ENCODE measurements at regions not wholly inside any gene's neighbourhood (a gene's known extent, or its start where the extent isn't known, plus 50 kb on each side); places are given as distances from the start of the nearest gene placed in this dataset.

DNA sequence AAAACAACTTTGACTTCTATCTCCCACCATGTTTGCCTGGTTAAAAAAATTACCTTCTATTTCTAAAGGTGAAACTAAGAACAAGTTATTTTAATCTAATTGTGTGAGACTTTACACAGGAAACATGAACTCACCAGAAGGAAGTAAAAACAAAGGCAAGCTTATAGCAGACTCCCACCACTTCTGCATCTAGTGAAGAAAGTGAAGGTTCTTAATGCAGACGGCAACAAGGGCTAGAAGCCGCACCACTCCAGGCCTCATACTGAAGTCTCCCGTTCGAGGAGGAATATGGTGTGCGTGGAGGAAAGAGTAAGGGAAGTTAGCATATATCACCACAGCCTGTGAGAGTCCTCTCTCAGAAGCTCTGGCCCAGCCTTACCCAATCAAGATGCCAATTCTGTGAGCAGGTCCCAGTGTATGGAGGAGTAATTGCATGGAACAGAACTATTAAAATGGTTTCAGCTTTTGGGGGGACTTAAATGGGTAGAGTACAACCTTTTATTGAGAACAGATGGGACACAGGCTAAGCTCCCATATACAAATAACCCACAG, 958.7 kb downstream of the BCL11A start:
- intact Hi-C loops (cut with micrococcal nuclease), result no loop called here

DNA sequence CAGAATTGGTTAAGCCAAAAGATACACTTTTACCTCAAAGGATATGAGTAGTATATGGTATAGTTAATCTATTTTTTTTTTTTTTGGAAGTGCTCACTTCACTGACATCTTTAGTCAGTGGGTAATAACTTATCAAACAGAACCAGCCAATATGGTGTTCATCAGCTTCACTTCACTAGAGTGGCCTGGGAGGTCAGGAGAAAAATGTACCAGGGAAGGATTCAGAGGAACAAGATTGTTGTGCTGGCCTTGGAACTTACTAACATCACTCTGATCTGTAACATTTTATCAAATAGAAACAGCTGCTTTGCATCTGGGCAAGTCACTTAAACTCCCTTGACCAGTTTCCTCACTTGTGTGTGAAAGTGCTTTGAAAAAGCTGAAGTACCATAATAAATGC, 962.7 kb downstream of the BCL11A start:
- intact Hi-C loops (cut with micrococcal nuclease), result no loop called here

DNA sequence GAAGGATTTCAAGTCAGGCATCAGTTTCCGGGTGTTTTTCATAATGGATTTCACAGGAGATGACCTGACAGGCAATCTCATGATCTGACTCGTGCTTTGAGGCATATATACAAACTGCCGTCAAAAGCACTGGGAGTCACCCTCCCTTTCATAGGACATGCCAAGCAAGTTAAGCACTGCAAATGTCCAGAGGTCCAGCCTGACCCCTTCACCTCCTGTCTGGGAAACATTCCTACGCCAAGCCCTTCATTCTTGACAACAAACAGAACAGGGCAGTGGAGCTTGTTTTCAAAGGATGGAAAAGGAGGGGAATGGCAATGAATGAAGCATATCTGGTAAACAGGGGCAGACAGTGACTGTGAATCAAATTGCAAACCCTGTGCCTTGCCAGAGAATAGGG, 963.6 kb downstream of the BCL11A start:
- intact Hi-C loops (cut with micrococcal nuclease), result no loop called here

DNA sequence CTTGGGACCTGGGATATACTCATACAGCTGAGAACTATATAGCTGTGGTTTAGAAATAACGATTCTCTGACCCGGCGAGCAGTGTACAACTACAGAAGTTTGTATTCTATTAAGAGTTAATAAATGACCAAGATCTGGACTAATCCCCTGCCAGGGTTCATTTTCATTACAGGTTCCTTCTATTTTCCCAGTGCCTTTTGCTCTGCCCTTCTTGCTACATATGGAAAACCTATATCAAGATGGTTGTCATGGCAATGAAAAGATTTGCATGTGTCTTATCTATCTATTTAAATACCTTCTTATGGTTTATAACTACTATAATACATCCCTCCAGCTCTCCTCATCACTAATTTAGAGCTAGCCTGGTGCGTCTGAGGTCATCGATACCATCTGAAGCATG, 965.2 kb downstream of the BCL11A start:
- intact Hi-C loops (cut with micrococcal nuclease), result no loop called here

DNA sequence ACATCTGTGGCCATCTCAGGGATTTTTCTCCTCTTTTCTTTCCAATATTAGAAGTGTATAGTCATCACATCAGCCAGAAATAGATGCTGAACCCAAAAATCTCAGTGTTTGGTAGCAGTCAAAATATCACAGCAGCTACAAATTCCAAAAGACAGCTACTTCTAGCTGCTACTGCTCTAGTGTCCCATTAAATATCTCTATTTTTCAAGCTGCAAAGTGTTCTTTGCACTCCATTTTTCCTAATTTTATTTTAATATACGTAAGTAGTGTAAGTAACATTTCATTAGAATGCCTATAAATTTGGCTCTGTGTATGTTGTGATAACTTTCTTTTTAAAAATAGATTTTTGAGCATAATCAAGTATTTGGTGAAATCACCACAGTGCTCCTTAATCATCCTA, 967.3 kb downstream of the BCL11A start:
- intact Hi-C loops (cut with micrococcal nuclease), result no loop called here

DNA sequence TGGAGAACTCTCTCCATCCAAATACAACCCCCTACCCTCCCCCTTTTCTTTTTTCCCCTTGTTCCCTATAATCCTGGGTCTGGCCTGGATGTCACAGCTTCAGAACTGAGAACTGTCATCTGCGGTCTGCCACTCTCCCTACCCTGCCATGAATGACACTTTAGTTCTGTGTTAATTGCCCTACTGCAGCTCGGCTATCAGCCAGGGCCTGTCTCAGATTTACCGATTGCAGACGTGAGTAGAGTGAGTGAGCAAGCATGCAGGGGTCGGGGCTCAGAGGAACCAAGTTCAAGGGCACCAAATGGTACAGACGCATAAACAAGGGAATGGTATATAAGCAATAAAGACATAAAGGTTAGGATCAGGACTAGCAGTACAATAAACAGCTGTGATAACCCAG, 967.8 kb downstream of the BCL11A start:
- intact Hi-C loops (cut with micrococcal nuclease), result no loop called here

DNA sequence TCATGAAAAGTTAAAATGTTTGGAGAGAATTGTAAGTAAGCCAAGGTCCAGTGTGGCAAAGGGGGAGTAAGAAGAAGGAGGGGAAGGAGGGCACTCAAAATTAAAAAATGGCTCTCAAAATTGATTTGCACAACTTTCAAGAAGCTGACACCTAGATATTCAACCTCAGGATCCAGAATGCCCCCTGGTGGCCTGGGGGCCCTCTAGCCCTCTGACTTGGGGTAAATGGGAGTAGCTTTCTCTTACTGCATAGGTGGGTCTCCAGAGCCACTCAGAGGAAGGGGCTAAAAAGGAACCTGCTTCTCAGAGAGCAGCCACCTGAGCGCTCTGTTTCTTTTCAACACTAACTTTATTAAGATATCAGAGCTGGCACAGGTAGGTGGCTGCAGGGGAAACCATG, 968.5 kb downstream of the BCL11A start:
- intact Hi-C loops (cut with micrococcal nuclease), result no loop called here

DNA sequence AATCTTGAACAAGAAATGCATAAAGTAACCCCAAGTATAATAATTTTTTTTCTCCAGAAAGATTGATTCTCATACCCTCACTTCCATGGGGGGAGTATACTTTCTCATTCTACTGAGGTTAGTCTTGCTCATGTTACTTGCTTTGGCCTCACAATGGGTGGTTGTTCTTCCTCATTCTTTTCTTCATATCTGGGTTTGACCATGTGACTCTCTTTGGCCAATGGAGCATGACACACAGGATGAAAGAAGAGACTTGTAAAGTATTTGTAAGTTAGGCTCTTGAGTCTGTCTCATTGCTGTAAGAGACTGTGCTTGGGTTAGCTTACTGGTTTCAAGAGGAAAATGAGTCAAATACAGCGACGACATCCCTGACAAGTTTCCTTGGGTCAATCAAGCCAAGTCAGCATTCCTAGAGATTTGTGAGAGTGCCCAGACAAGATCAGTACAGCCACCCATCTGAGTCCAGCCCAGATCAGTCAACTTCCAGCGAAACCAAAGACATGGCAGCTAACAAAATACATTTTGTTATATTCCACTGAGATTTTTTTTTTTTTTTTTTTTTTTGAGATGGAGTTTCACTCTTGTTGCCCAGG, 970.2 kb downstream of the BCL11A start:
- intact Hi-C loops (cut with micrococcal nuclease), result no loop called here

DNA sequence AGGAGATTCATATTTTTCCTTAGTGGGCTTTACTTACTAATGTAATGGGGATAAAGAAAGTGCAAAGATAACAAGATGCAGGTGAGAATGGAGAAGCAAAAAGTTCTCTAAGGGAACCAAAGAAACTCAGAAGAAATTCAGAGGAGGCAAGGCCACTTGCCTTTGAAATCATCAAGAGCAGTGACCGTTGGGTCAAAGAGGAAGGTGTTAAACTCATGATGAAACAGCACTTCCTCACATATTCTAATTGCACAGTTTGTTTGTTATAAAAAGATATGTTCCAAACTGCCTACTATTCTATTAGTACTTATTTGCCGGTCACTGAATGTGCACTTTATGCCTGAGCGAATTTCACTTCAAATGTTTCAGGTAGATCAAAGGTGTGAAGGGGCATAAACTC, 975.1 kb downstream of the BCL11A start:
- intact Hi-C loops (cut with micrococcal nuclease), result no loop called here

DNA sequence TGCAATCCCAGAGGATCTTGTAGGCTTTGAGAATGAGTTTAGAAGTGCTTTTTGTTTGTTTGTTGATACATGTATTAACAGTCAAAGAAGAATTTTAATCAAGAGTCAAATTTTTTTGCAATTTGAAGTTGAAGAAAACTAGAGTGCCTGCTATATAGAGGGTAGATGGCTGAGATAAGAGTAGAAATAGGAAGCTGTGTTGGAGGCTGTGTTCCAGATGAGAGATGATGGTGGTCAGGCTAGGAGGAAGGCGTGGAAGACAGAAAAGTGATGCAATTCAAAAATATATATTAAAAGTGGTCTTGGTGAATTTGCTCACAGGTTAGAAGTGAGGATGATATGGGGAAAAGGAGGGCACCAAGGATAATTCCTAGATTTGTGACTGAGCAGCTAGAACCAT, 978.3 kb downstream of the BCL11A start:
- intact Hi-C loops (cut with micrococcal nuclease), result no loop called here

DNA sequence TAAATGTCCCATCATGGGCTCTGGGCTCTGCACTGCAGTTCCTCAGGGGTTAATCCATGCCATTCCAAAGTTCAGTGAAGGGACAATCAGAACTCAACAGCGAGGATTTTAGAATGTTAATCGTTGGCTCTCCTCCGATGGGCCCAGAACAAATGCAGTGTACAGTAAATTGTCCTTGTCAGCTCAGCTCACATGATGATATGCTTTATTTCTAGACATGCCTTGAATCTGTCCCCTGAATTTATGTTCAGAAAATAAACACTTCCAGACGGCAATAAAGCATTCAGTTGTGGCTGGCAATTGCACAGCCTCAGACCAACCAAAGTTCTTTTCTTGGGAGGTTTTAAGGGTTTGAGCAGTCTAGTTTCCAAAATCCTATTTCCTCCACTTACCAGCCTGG, 981.2 kb downstream of the BCL11A start:
- intact Hi-C loops (cut with micrococcal nuclease), result no loop called here

DNA sequence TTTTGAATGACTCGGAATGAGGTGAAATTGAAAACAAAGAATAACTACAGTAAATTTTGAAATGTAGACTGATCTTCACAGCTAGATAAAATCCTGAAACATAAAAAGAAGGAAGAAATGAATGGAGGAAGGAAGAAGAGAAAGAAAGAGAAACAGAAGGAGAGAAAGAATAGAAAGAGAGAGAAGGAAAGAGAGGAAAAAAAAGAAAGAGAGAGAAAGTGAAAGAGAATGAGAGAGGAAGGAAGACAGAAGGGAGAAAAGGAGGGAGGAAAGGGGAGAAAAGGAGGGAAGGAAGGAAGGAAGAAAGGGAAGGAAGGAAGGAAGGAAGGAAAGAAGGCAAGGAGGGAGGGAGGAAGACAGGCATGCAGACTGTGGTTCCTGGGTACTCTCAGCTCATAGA, 982.6 kb downstream of the BCL11A start:
- intact Hi-C loops (cut with micrococcal nuclease), result no loop called here

DNA sequence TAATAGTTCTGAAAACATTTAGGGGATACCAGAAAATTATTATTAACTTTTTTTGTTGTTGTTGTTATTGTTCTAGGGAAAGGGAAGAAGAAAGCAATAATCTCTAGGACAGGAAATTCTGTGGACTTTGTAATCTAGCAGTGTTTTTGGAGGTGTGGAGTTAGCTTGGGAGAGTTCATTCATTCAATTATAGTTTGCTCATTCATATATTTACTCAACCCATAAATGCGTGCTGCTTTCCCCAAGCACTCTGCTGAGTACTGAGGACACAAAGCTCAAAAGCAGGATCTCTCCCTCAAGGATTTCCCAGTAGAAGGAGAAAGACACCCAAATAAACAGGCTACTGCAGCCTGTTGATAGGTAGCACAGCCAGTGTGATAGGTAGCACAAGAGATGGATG, 984.3 kb downstream of the BCL11A start:
- intact Hi-C loops (cut with micrococcal nuclease), result no loop called here

DNA sequence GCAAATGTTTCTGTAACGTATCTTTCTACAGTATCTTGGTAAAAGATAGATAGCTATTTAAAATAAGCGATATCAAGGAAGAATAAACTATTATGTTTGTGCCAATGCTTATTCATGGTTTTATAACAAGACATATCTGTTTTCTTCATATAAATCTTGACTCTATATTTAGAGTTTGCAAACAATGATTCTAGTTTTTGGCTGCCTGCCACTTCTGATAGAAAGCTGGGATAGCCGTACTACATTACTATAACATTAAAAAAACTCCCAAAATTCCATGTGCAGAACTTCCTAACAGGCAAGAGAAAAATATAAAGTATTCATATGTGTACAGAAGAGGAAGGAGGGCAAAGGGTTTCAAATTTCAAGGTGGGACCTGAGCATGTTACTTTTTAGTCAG, 985.0 kb downstream of the BCL11A start:
- intact Hi-C loops (cut with micrococcal nuclease), result no loop called here

DNA sequence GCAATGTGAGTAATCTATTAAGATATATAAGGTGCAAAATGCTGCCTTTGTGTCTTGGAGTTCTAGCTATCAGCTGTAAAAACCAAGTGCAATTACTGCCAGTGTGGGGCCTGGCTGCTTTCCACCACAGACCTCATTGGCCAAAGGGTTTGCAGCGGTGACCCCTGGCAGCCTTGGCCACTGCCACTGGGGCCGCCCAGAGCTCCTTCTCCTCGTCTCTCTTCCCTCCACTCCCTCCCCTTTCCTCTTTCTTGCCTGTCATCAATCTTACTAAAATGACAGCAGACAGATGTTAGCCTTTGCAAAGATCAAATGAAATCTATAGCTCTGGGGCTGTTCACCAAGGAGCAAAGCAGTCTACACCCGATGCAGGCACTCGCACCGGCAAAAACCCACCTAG, 986.3 kb downstream of the BCL11A start:
- intact Hi-C loops (cut with micrococcal nuclease), result no loop called here

DNA sequence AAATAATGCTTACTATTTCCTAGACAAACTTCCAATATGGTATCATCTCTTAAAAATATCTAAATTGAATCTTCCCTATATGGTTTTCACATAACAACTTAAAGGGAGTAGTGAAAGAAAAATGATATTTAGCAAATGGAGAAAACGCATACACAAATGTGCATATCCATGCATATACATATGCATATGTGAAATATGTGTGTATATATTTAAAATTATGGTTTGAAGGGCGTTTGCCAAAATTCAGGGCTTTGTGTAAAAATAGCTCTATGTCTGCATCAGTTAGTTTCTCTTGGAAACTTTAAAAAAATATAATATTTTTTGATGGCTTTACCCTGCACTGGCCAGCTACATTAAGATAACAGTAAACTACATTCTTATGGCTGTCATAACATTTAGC, 986.7 kb downstream of the BCL11A start:
- intact Hi-C loops (cut with micrococcal nuclease), result no loop called here

DNA sequence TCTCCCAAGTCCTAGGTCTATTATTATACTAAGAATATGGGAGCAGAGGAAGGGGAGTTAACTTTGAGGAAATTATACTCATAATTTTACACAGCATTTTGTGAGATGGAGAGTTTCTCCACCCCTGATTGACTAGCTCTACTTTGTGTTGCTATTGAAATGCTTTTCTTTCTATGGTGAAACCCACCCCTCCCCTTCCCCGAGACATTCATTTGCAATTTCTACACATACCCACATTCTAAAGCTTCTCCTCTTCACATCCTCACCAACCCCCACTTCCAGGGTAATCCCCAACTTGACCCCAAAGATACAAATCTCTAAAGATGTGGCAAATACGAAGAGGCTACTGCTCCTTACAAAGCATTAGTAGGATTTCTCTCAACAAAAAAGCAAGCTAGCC, 992.2 kb downstream of the BCL11A start:
- intact Hi-C loops (cut with micrococcal nuclease), result no loop called here

DNA sequence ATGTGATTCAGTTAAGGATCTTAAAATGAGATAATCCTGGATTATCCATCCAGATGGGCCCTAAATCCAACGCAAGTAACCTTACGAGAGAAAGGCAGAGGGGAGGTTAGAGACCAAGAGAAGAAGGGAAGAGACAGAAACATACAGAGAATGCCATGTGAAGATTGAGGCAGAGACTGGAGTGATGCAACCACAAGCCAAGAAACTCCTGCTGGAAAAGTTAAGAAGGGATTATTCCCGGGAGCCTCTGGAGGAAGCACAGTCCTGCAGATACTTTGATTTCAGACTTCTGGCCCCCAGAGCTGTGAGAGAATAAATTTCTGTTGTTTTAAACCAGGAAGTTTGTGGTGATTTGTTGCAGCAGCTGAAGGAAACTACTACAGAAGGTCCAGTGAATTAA, 992.7 kb downstream of the BCL11A start:
- intact Hi-C loops (cut with micrococcal nuclease), result no loop called here

DNA sequence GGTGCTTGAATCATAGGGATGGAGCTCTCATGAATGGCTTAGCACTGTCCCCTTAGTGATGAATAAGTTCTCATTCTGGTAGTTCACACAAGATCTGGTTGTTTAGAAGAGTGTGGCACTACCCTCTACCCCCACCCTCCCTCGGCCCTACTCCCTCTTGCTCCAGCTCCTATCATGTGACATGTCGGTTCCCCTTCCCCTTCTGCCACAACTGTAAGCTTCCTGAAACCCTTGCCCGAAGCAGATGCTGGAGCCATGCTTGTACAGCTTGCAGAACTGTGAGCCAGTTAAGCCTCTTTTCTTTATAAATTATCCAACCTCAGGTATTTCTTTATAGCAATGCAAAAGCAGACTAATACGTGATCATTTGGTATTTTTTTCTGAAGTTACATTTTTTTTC, 1012.6 kb downstream of the BCL11A start:
- intact Hi-C loops (cut with micrococcal nuclease), result no loop called here

DNA sequence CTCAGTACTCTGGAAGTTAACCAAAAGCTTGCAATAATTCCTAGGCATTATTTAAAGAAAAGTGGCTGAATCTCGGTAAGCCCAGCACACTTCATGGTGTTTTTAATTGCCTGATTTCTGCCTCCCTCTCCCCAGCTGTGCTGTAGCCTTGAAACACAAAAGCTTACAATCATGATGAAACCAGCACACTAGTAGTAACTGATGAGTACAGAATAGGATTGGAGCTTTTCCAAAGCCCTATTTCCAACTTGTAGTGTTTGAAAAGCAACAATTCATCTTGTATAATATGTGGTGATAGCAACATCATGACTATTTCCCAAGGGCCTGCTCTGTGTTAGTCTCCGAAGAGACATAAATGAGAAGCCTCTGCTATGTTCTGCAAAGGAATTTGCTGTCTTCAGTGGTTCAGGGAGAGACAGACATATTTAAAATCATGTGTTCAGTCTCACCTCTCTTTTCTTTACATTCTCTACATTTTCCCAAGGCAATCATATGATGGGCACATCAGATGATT, 1015.0 kb downstream of the BCL11A start:
- intact Hi-C loops (cut with micrococcal nuclease), result no loop called here

DNA sequence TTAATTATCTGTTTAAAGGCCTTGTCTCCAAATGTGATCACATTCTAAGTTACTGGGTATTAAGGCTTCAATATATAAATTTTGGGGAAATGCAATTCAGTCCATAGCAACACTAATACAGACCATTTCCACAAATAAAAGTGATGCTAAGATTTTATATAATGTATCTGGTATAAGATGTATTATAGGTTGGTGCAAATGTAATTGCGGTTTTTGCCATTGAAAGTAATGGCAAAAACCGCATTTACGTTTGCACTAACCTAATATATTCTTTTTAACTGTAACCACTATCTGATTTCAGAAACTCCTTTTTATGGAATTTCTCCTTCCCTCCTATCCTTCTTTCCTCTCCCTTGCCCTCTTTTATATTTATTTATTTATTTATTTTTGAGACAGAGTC, 1020.6 kb downstream of the BCL11A start:
- intact Hi-C loops (cut with micrococcal nuclease), result no loop called here

DNA sequence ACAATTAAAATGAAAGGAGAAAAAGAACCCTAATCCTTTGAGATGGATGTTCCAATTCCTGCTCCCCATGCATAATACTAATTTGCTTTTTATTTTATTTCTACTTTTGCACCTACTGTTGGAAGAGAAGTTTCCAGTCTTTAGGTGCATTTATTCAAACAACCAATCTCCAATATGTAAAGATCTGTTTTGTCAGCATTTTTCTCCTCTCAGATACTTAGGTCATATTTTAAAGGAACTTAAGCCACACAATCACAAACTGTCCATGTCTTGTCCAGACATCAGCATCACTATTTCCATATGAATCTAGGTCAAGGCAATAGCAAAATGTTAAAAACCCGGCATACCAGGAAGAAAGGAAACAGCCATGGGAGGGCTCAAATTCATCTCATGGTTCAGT, 1023.2 kb downstream of the BCL11A start:
- intact Hi-C loops (cut with micrococcal nuclease), result no loop called here

DNA sequence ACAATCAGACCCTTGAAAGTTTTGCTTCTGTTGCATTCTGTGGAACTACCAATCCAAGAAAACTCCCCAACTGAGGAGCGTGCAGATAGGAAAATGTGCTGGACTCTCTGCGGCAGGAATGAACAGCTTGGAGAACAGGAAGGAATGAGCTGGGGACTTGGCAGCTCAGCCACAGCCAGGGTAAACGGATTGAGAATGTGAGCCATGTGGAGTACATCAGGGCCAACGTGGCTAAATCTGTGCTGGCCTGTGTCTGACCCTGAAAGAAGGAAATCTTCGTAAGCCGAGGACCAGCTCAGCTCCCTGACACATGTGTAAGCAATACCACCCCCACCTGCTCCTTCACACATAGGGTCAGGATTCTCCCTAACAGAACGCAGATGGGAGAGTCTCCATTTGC, 1023.7 kb downstream of the BCL11A start:
- intact Hi-C loops (cut with micrococcal nuclease), result no loop called here

DNA sequence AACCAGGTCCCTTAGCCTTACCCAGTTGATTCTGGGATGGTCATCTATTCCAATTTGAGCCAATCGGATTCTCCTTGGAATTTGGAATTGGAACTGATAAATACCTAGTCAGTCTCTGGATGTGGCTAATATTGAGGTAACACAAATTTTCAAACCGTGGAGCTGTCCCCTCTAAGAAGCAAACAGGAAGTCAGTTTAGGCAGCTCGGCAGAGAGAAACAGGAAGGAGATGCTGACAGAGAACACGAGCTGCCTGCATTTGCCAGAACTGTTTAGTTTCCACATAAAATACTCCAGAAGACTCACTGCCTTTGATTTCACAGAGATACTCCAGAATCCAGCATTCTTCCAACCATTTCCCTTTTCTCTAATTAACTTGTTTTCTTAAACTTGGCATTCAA, 1024.9 kb downstream of the BCL11A start:
- intact Hi-C loops (cut with micrococcal nuclease), result no loop called here
